H1 (cell line): ENCODE measurements at regions not wholly inside any gene's neighbourhood (a gene's known extent, or its start where the extent isn't known, plus 50 kb on each side); places are given as distances from the start of the nearest gene placed in this dataset.

Experiments
- CTCF ChIA-PET: fragments of 300-600 bp; sonication (Branson Sonifier 250); formaldehyde crosslinking; loops from one replicate; lab custom pipeline; 2021; ENCODE audit not compliant: partially characterized antibody; lab: Charles Lee
- POLR2A ChIA-PET: fragments of 300-600 bp; sonication (Branson Sonifier 250); formaldehyde crosslinking; loops from one replicate; lab custom pipeline; 2021; ENCODE audit warnings: inconsistent platforms; ENCODE audit not compliant: partially characterized antibody; lab: Charles Lee
- DNase-seq, 2 experiments: peaks; one replicate each; pipeline versions ENCODE4 v3.0.0 to v3.0.0-alpha.2; 2010 to 2022; ENCODE audit warnings: low spot score in 2 of 2, low read depth in 1 of 2, mixed read lengths in 1 of 2
- FAIRE-seq: peaks from 2 replicates; lab custom pipeline; 2011; peaks lifted over from hg19 to GRCh38; lab: Jason Lieb, UNC
- H2AFZ ChIP-seq: 2 replicates; pipeline ENCODE4 v1.8.1; 2012; ENCODE audit warnings: low read length, inconsistent platforms
- H2AK5ac ChIP-seq: 2 replicates; pipeline ENCODE4 v1.6.1; 2013; ENCODE audit warnings: low read depth, low read length
- H2BK120ac ChIP-seq: replicated peaks from 2 replicates; pipeline ENCODE3; 2013; ENCODE audit warnings: low read depth, low read length, inconsistent platforms
- H2BK12ac ChIP-seq: 2 replicates; pipeline ENCODE4 v1.6.1; 2013; ENCODE audit warnings: low read depth, low read length
- H2BK15ac ChIP-seq: 2 replicates; pipeline ENCODE4 v1.6.1; 2013; ENCODE audit warnings: low read length
- H2BK20ac ChIP-seq: 2 replicates; pipeline ENCODE4 v1.6.1; 2013; ENCODE audit warnings: low read length
- H2BK5ac ChIP-seq: 2 replicates; pipeline ENCODE4 v1.6.1; 2013; ENCODE audit warnings: low read depth, low read length
- H3K14ac ChIP-seq: 2 replicates; pipeline ENCODE4 v1.6.1; 2013; ENCODE audit warnings: inconsistent platforms; ENCODE audit not compliant: insufficient read length
- H3K18ac ChIP-seq: 2 replicates; pipeline ENCODE4 v1.6.1; 2013; ENCODE audit warnings: low read length; ENCODE audit errors: extremely low read depth
- H3K23ac ChIP-seq: 2 replicates; pipeline ENCODE4 v1.6.1; 2013; ENCODE audit warnings: inconsistent platforms; ENCODE audit not compliant: insufficient read length
- H3K23me2 ChIP-seq: 2 replicates; pipeline ENCODE4 v1.6.1; 2013; ENCODE audit warnings: low read depth, low read length
- H3K27ac ChIP-seq: 2 replicates; pipeline ENCODE4 v1.6.1; 2011; ENCODE audit warnings: low read depth, low read length, inconsistent platforms
- H3K27me3 ChIP-seq, 4 experiments: replicated peaks in 1 of 4; 1 replicate in 1 of 4; 2 replicates in 3 of 4; pipeline versions ENCODE4 v1.6.1 to v1.8.1; 2011 to 2013; ENCODE audit warnings: low read length in 3 of 4, mild to moderate bottlenecking in 3 of 4, inconsistent platforms in 2 of 4, mixed read lengths in 2 of 4, moderate library complexity in 1 of 4; ENCODE audit not compliant: control insufficient read depth in 3 of 4, insufficient read depth in 3 of 4; ENCODE audit errors: extremely low read depth in 1 of 4
- H3K36me3 ChIP-seq, 4 experiments: 2 replicates each; pipeline versions ENCODE4 v1.6.1 to v1.8.1; 2011 to 2013; ENCODE audit warnings: mild to moderate bottlenecking in 4 of 4, low read length in 3 of 4, moderate library complexity in 2 of 4, control low read depth in 1 of 4, inconsistent platforms in 1 of 4; ENCODE audit not compliant: insufficient read depth in 4 of 4, control insufficient read depth in 2 of 4
- H3K4ac ChIP-seq: replicated peaks from 2 replicates; pipeline ENCODE3; 2013; ENCODE audit warnings: low read length, low read depth, mixed read lengths, inconsistent platforms; ENCODE audit not compliant: insufficient read length
- H3K4me1 ChIP-seq, 4 experiments: replicated peaks in 1 of 4; 1 replicate in 1 of 4; 2 replicates in 3 of 4; pipeline versions ENCODE4 v1.6.1 to v1.8.1; 2011 to 2013; ENCODE audit warnings: low read length in 3 of 4, inconsistent platforms in 2 of 4, mixed read lengths in 1 of 4; ENCODE audit not compliant: insufficient read depth in 4 of 4, control insufficient read depth in 3 of 4
- H3K4me2 ChIP-seq, 2 experiments: 2 replicates each; pipeline versions ENCODE4 v1.6.1 to v1.8.1; 2011 to 2013; ENCODE audit warnings: low read depth in 2 of 2, low read length in 2 of 2, control low read depth in 1 of 2, inconsistent platforms in 1 of 2, mild to moderate bottlenecking in 1 of 2; ENCODE audit not compliant: insufficient read depth in 1 of 2
- H3K4me3 ChIP-seq, 4 experiments: fragments of 200-600, 300-600 bp in 1 of 4; sonication (generic), shearing (Covaris generic), sonication (Bioruptor Twin) in 1 of 4; 2 replicates each; pipeline versions ENCODE4 v1.5.1 to v1.8.1; 2011 to 2016; ENCODE audit warnings: low read length in 4 of 4, low read depth in 3 of 4, control low read depth in 2 of 4, inconsistent platforms in 2 of 4, mild to moderate bottlenecking in 2 of 4, mixed read lengths in 1 of 4, moderate library complexity in 1 of 4; ENCODE audit not compliant: insufficient read depth in 2 of 4; ENCODE audit errors: extremely low read depth in 1 of 4
- H3K56ac ChIP-seq: replicated peaks from 2 replicates; pipeline ENCODE3; 2013; ENCODE audit warnings: low read depth, mild to moderate bottlenecking, mixed read lengths, low read length, inconsistent platforms; ENCODE audit not compliant: insufficient read length
- H3K79me1 ChIP-seq: 2 replicates; pipeline ENCODE4 v1.6.1; 2013; ENCODE audit warnings: low read depth, low read length, control low read depth
- H3K79me2 ChIP-seq, 2 experiments: 2 replicates each; pipeline versions ENCODE4 v1.6.1 to v1.8.1; 2012 to 2013; ENCODE audit warnings: low read length in 2 of 2, mild to moderate bottlenecking in 2 of 2, inconsistent platforms in 1 of 2; ENCODE audit not compliant: insufficient read depth in 2 of 2, control insufficient read depth in 1 of 2
- H3K9ac ChIP-seq, 4 experiments: replicated peaks in 1 of 4; 1 replicate in 1 of 4; 2 replicates in 3 of 4; pipeline versions ENCODE4 v1.6.1 to v1.8.1; 2011 to 2013; ENCODE audit warnings: low read depth in 3 of 4, low read length in 3 of 4, control low read depth in 2 of 4, mild to moderate bottlenecking in 2 of 4, moderate library complexity in 2 of 4, inconsistent platforms in 1 of 4; ENCODE audit errors: extremely low read depth in 1 of 4
- H3K9me3 ChIP-seq, 2 experiments: 2 replicates each; pipeline versions ENCODE4 v1.6.1 to v1.8.1; 2012 to 2013; ENCODE audit warnings: mild to moderate bottlenecking in 2 of 2, moderate library complexity in 2 of 2, control low read depth in 1 of 2, inconsistent platforms in 1 of 2, low read depth in 1 of 2, low read length in 1 of 2, mixed read lengths in 1 of 2; ENCODE audit not compliant: insufficient read depth in 2 of 2
- H4K20me1 ChIP-seq, 2 experiments: replicated peaks in 1 of 2; 2 replicates each; pipeline versions ENCODE3 to v1.8.1; 2011 to 2013; ENCODE audit warnings: inconsistent platforms in 2 of 2, low read length in 2 of 2, mild to moderate bottlenecking in 1 of 2; ENCODE audit not compliant: insufficient read depth in 2 of 2, control insufficient read depth in 1 of 2
- H4K5ac ChIP-seq: 2 replicates; pipeline ENCODE4 v1.6.1; 2013; ENCODE audit warnings: low read length, low read depth, mixed read lengths, inconsistent platforms; ENCODE audit not compliant: insufficient read length
- H4K8ac ChIP-seq: 2 replicates; pipeline ENCODE4 v1.8.0; 2013; ENCODE audit warnings: mild to moderate bottlenecking, moderate library complexity, low read length, inconsistent platforms; ENCODE audit not compliant: insufficient read depth; ENCODE audit errors: extremely low read depth
- H4K91ac ChIP-seq: replicated peaks from 2 replicates; pipeline ENCODE3; 2013; ENCODE audit warnings: low read length, mixed read lengths, inconsistent platforms; ENCODE audit not compliant: insufficient read length
- CEBPB ChIP-seq: IDR thresholded peaks from 2 replicates; pipeline ENCODE4 v1.6.1; 2012; ENCODE audit warnings: low read depth, low read length
- CTBP2 ChIP-seq: IDR thresholded peaks from 2 replicates; pipeline ENCODE4 v1.7.0; 2011; ENCODE audit warnings: borderline replicate concordance, mild to moderate bottlenecking, moderate library complexity, mixed read lengths, low read length; ENCODE audit not compliant: insufficient read depth, insufficient read length
- CTCF ChIP-seq, 3 experiments: IDR thresholded peaks; 1 replicate in 2 of 3; 2 replicates in 1 of 3; pipeline versions ENCODE4 v1.5.1 to v1.6.1; 2011; ENCODE audit warnings: low read length in 3 of 3, mild to moderate bottlenecking in 3 of 3, inconsistent platforms in 2 of 3, low read depth in 1 of 3, moderate library complexity in 1 of 3; ENCODE audit not compliant: insufficient read depth in 1 of 3; ENCODE audit errors: control extremely low read depth in 1 of 3
- EGR1 ChIP-seq: IDR thresholded peaks from 2 replicates; pipeline ENCODE4 v1.6.1; 2011; ENCODE audit warnings: low read depth, low read length, borderline replicate concordance
- GABPA ChIP-seq: IDR thresholded peaks from 2 replicates; pipeline ENCODE4 v1.6.1; 2011; ENCODE audit warnings: mild to moderate bottlenecking, low read length, moderate library complexity, borderline replicate concordance; ENCODE audit not compliant: insufficient read depth
- HDAC2 ChIP-seq, 2 experiments: fragments of 300-600 bp in 1 of 2; sonication (generic) in 1 of 2; IDR thresholded peaks; 2 replicates each; pipeline ENCODE4 v1.6.1; 2011 to 2012; ENCODE audit warnings: low read depth in 2 of 2, low read length in 2 of 2, mild to moderate bottlenecking in 2 of 2, moderate library complexity in 2 of 2, borderline replicate concordance in 1 of 2, inconsistent platforms in 1 of 2
- NANOG ChIP-seq: IDR thresholded peaks from 2 replicates; pipeline ENCODE4 v1.6.1; 2011; ENCODE audit warnings: low read length, low read depth, mild to moderate bottlenecking, inconsistent platforms; ENCODE audit not compliant: insufficient read depth, poor library complexity, severe bottlenecking
- RXRA ChIP-seq: IDR thresholded peaks from 2 replicates; pipeline ENCODE4 v1.6.1; 2011; ENCODE audit warnings: low read depth, mild to moderate bottlenecking, low read length, moderate library complexity; ENCODE audit not compliant: insufficient read depth
- SIX5 ChIP-seq: IDR thresholded peaks from 2 replicates; pipeline ENCODE4 v1.6.1; 2011; ENCODE audit warnings: mild to moderate bottlenecking, low read depth, low read length
- SP4 ChIP-seq: IDR thresholded peaks from 2 replicates; pipeline ENCODE4 v1.6.1; 2012; ENCODE audit warnings: low read length, inconsistent platforms
- WGBS, 2 experiments: shearing (Covaris generic) in 1 of 2; methylation state at CpG; one replicate each; pipeline versions ENCODE4 v1.1.6 to v1.1.7; 2013 to 2015; ENCODE audit warnings: low lambda C conversion rate in 2 of 2, mixed read lengths in 2 of 2, inconsistent platforms in 1 of 2, low coverage in 1 of 2, missing lambda C conversion rate in 1 of 2; ENCODE audit not compliant: insufficient replicate concordance in 2 of 2, insufficient coverage in 1 of 2, insufficient read length in 1 of 2; ENCODE audit errors: extremely low coverage in 1 of 2, missing lambda C conversion rate in 1 of 2; 5-methylcytosine and 5-hydroxymethylcytosine counted together

GRCh38 chr11:70853068-70853769 lies 399.2 kb downstream of the SHANK2 start:
- FAIRE-seq (no peak), DNase-seq (no peak)
- H2BK20ac ChIP-seq: no peak overlapping the region
- no peak overlapping the region for H3K27ac ChIP-seq
- H3K4me2 ChIP-seq: no peak overlapping the region
- no peak overlapping the region for H3K14ac ChIP-seq
- H4K8ac ChIP-seq: peak overlapping the region; percentile 63
- ChIA-PET CTCF (interaction anchor here (1.1 kb wide), 1 partner anchor 39 kb away, joined by 4 read pairs; no protein-coding TSS in a partner anchor), POLR2A (interaction anchor here (0.7 kb wide), 1 partner anchor 10 kb away, joined by 3 read pairs; no protein-coding TSS in a partner anchor)
- H4K91ac ChIP-seq: no peak overlapping the region
- no peak overlapping the region for H2BK12ac ChIP-seq
- H3K9me3 ChIP-seq: no peaks in the 10 kb centered on the region
- H4K5ac ChIP-seq: no peak overlapping the region
- H3K18ac ChIP-seq: no peak overlapping the region
- H2AFZ ChIP-seq: no peak overlapping the region
- no peaks in the 10 kb centered on the region for H3K27me3 ChIP-seq
- no peak overlapping the region for H2BK120ac ChIP-seq
- H3K56ac ChIP-seq: no peak overlapping the region
- H2AK5ac ChIP-seq: no peak overlapping the region
- WGBS, 2 experiments: 87% methylated on average over 19 of the region's 20 CpGs; no CpG with 5 or more reads in 1 of the 2 experiments
- H3K23ac ChIP-seq: no peak overlapping the region
- no peaks in the 10 kb centered on the region for H3K4me1 ChIP-seq
- no peak overlapping the region for H3K4me3 ChIP-seq
- H3K36me3 ChIP-seq: no peaks in the 10 kb centered on the region
- H2BK15ac ChIP-seq: no peak overlapping the region
- no peak overlapping the region for H3K9ac ChIP-seq
- no peak overlapping the region for H2BK5ac ChIP-seq
- H3K79me1 ChIP-seq: no peaks in the 10 kb centered on the region
- H3K4ac ChIP-seq: no peak overlapping the region
- H4K20me1 ChIP-seq: peaks cover 5 to 9% of the 10 kb centered on the region in 2 experiments
- H3K23me2 ChIP-seq: peaks cover 6% of the 10 kb centered on the region; the same call in 1 of the 2 replicates
- no peaks in the 10 kb centered on the region for H3K79me2 ChIP-seq
- TF ChIP-seq NANOG: no peak
- no peak for TF ChIP-seq CTBP2
- no peak for TF ChIP-seq CTCF (IDR thresholded peaks at IDR 0.05; ENCODE audit: control extremely low read depth in 1 of 3, insufficient read depth in 1 of 3, low read depth in 1 of 3, low read length in 3 of 3)
- no peak for TF ChIP-seq SIX5
- TF ChIP-seq CEBPB: no peak
- TF ChIP-seq RXRA: no peak
- TF ChIP-seq EGR1: no peak
- TF ChIP-seq SP4: no peak
- no peak for TF ChIP-seq GABPA
- TF ChIP-seq HDAC2 (IDR thresholded peaks at IDR 0.05; ENCODE audit: borderline replicate concordance in 1 of 2, low read depth in 2 of 2, low read length in 2 of 2): no peak
